Lower lobe of right lung (tissue), 2 donors: ENCODE measurements at regions not wholly inside any gene's neighbourhood (a gene's known extent, or its start where the extent isn't known, plus 50 kb on each side); places are given as distances from the start of the nearest gene placed in this dataset.

Experiments used
- ATAC-seq, 2 donors: fragments of 200-7000 bp; cut with Tn5 transposase; one replicate each; pipeline ENCODE4 v1.9.1; 2020 to 2022; ENCODE audit warnings: mild to moderate bottlenecking in 2 of 2, moderate library complexity in 2 of 2
- DNase-seq: peaks from one replicate; pipeline ENCODE4 v3.0.0-alpha.2; 2020
- H3K27ac ChIP-seq: fragments of 200-600 bp; one replicate; pipeline ENCODE4 v1.8.0; 2022
- H3K27me3 ChIP-seq: fragments of 200-600 bp; one replicate; pipeline ENCODE4 v1.8.0; 2022; ENCODE audit warnings: low read depth
- H3K36me3 ChIP-seq: fragments of 200-600 bp; one replicate; pipeline ENCODE4 v1.8.0; 2022; ENCODE audit warnings: mild to moderate bottlenecking
- H3K4me1 ChIP-seq: fragments of 200-600 bp; one replicate; pipeline ENCODE4 v1.8.0; 2022
- H3K4me3 ChIP-seq: fragments of 200-600 bp; one replicate; pipeline ENCODE4 v1.8.0; 2022; ENCODE audit warnings: mild to moderate bottlenecking
- H3K9me3 ChIP-seq: fragments of 200-600 bp; one replicate; pipeline ENCODE4 v1.8.0; 2022
- CTCF ChIP-seq: fragments of 200-600 bp; IDR thresholded peaks from one replicate; pipeline ENCODE4 v1.8.0; 2022; ENCODE audit warnings: antibody characterized with exemption, mild to moderate bottlenecking
- intact Hi-C: fragments of 100-400 bp; cut with DNase I; formaldehyde crosslinking; loops from one replicate; pipeline ENCODE4 v1.11.0; 2022
- donor health status: DM: no; HTN: yes; CAD: no; lungs with severe emphysema.

- intact Hi-C loops, result no loop called here
- TF ChIP-seq CTCF, result no peak
Observed at GRCh38 chrX:128928636-128929035, 594.7 kb downstream of the SMARCA1 start.

GRCh38 chrX:128927363-128927762 is 595.9 kb downstream of the SMARCA1 start:
- intact Hi-C loops, result no loop called here
- no peaks in the 10 kb centered on the region for H3K4me1 ChIP-seq
- no peaks in the 10 kb centered on the region for H3K27me3 ChIP-seq
- no peak for TF ChIP-seq CTCF
- H3K36me3 ChIP-seq, result no peaks in the 10 kb centered on the region
- ATAC-seq, result no peak
- no peak overlapping the region for H3K27ac ChIP-seq
- DNase-seq, result no peak
- no peaks in the 10 kb centered on the region for H3K9me3 ChIP-seq
- H3K4me3 ChIP-seq, result no peak overlapping the region

More at GRCh38 chrX:128928636-128929035, 594.7 kb downstream of the SMARCA1 start:
- Histone ChIP-seq H3K4me3 (no peak overlapping the region), H3K4me1 (no peaks in the 10 kb centered on the region), H3K36me3 (no peaks in the 10 kb centered on the region), H3K27me3 (no peaks in the 10 kb centered on the region), H3K27ac (no peak overlapping the region), H3K9me3 (no peaks in the 10 kb centered on the region)
- no peak for ATAC-seq
- no peak for DNase-seq

DNA sequence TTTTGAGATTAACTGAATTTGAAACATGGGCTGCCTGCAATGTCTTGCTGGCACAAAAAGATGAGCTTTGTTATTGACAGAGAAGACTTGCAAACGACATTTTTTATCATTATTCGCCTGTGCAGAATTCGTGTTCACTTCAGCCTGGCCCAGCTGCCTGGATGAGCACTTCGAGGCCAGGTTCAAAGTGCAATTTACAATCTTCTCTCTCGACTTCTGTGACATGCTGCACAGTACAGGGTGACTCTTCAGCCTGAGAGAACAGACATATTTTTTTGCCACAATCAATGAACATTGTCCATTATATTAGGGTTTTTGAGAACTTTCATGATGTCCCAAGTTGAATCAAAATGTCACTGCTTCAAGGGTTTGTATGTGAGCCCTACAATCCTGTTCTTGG is 616.5 kb downstream of the SMARCA1 start:
- intact Hi-C loops, result no loop called here
- H3K36me3 ChIP-seq, result no peaks in the 10 kb centered on the region
- H3K4me3 ChIP-seq, result no peak overlapping the region
- no peak overlapping the region for H3K27ac ChIP-seq
- TF ChIP-seq CTCF, result no peak
- no peak for DNase-seq
- no peaks in the 10 kb centered on the region for H3K27me3 ChIP-seq
- no peaks in the 10 kb centered on the region for H3K4me1 ChIP-seq
- no peaks in the 10 kb centered on the region for H3K9me3 ChIP-seq
- no peak for ATAC-seq

DNA sequence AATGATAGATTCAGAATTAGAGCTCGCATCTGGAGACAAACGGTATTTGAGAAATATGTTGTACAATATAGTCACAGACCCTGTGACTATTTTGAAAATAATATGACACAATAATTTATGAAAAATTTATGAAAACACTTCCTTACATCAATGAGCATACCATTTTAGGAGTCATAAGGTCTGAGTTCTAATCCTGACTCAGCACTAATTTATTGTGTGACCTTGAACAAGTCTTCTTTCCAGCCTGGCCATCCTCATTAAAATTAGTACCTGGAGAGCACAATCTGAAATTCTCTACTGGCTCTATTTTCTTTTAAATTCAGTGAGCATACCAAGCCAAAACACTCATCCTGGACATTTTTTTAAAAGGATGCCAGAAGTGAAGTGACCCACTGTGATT is 622.3 kb downstream of the SMARCA1 start:
- no peak for TF ChIP-seq CTCF
- Histone ChIP-seq H3K9me3 (no peaks in the 10 kb centered on the region), H3K27me3 (no peaks in the 10 kb centered on the region), H3K36me3 (no peaks in the 10 kb centered on the region), H3K4me1 (no peaks in the 10 kb centered on the region), H3K27ac (no peak overlapping the region), H3K4me3 (no peak overlapping the region)
- ATAC-seq (no peak), DNase-seq (no peak)
- intact Hi-C loops, result no loop called here

GRCh38 chrX:128897621-128898020 is 625.7 kb downstream of the SMARCA1 start:
- intact Hi-C loops, result no loop called here
- H3K27ac ChIP-seq, result no peak overlapping the region

More at GRCh38 chrX:128897621-128898020, 625.7 kb downstream of the SMARCA1 start:
- H3K27me3 ChIP-seq, result no peaks in the 10 kb centered on the region
- ATAC-seq (no peak), DNase-seq (no peak)
- H3K36me3 ChIP-seq, result no peaks in the 10 kb centered on the region
- no peak for TF ChIP-seq CTCF
- H3K4me1 ChIP-seq, result no peaks in the 10 kb centered on the region
- no peak overlapping the region for H3K4me3 ChIP-seq
- H3K9me3 ChIP-seq, result no peaks in the 10 kb centered on the region
